Nephron (organoid): ENCODE measurements at regions not wholly inside any gene's neighbourhood (a gene's known extent, or its start where the extent isn't known, plus 50 kb on each side); places are given as distances from the start of the nearest gene placed in this dataset.

Experiments
- H3K27ac Mint-ChIP-seq, 3 experiments: 2 replicates each; pipeline ENCODE4 v1.8.0; 2020; ENCODE audit warnings: mixed read lengths in 3 of 3, mild to moderate bottlenecking in 2 of 3, moderate library complexity in 1 of 3
- H3K27me3 Mint-ChIP-seq: 2 replicates; pipeline ENCODE4 v1.8.0; 2021; ENCODE audit warnings: low read depth, mild to moderate bottlenecking, moderate library complexity, mixed read lengths
- H3K36me3 Mint-ChIP-seq: 2 replicates; pipeline ENCODE4 v1.8.0; 2020; ENCODE audit warnings: low read depth, mixed read lengths
- H3K4me1 Mint-ChIP-seq: 2 replicates; pipeline ENCODE4 v1.8.0; 2020; ENCODE audit warnings: mixed read lengths
- H3K4me3 Mint-ChIP-seq, 3 experiments: 2 replicates each; pipeline ENCODE4 v1.8.0; 2020; ENCODE audit warnings: mild to moderate bottlenecking in 3 of 3, mixed read lengths in 3 of 3, moderate library complexity in 2 of 3
- H3K9me3 Mint-ChIP-seq: 2 replicates; pipeline ENCODE4 v1.8.0; 2020; ENCODE audit warnings: mixed read lengths
- TF ChIP-seq, protein P1 (sequence below), 3 experiments: fragments of 200-600 bp; sonication (generic); IDR thresholded peaks; one replicate each; pipeline ENCODE4 v1.5.0; 2021; ENCODE audit warnings: antibody characterized with exemption in 3 of 3; ENCODE audit not compliant: unreplicated experiment in 3 of 3

DNA sequence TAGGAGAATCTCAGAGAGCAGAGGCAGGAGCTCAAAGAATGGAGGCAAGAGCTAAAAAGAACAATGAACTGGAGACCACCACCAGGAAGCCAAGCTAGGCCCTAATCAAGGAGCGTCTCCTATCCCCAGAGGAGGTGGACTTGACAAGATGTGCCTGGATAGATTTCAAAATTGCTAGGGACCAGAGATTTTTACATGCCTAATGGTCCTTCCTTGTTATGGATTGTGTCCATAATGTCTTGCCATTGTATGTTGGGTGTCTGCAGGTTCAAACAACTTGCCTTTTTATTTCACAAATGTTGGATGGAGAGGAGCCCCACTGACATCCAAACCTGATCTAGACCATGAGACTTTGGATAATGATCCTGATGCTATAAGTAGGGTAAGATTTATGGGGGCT, 88.2 kb upstream of the TP53I11 start:
- Mint-ChIP-seq H3K36me3 (peaks cover 4% of the 10 kb centered on the region), H3K4me1 (no peaks in the 10 kb centered on the region), H3K4me3 (no peak overlapping the region), H3K27ac (no peak overlapping the region), H3K27me3 (peaks cover 16% of the 10 kb centered on the region), H3K9me3 (peaks cover 18% of the 10 kb centered on the region)
- TF ChIP-seq, protein P1, sequence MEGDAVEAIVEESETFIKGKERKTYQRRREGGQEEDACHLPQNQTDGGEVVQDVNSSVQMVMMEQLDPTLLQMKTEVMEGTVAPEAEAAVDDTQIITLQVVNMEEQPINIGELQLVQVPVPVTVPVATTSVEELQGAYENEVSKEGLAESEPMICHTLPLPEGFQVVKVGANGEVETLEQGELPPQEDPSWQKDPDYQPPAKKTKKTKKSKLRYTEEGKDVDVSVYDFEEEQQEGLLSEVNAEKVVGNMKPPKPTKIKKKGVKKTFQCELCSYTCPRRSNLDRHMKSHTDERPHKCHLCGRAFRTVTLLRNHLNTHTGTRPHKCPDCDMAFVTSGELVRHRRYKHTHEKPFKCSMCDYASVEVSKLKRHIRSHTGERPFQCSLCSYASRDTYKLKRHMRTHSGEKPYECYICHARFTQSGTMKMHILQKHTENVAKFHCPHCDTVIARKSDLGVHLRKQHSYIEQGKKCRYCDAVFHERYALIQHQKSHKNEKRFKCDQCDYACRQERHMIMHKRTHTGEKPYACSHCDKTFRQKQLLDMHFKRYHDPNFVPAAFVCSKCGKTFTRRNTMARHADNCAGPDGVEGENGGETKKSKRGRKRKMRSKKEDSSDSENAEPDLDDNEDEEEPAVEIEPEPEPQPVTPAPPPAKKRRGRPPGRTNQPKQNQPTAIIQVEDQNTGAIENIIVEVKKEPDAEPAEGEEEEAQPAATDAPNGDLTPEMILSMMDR (IDR thresholded peaks at IDR 0.05; ENCODE audit: unreplicated experiment in 3 of 3), result no peak

DNA sequence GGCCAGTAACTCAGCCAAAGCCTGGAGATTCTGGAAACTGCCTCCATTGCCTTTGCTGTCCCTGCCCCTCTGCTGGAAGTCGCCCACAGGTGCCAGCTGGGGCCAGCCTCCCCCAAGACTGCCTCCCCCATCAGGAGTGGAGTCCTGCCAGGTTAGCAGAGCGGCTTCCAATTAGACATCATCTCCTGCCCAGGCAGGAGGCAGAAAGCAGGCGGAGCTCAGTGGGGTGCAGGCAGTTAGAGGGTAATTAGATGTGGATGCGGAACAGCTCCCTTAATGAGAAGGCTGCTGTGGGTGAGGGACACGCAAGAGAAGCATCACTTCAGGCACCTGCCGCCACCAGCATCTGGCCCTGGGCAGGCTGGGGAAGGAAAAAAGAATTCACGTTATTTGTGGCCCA, 90.9 kb upstream of the TP53I11 start:
- TF ChIP-seq, protein P1 (IDR thresholded peaks at IDR 0.05; ENCODE audit: unreplicated experiment in 3 of 3), result no peak
- Mint-ChIP-seq H3K4me1 (no peaks in the 10 kb centered on the region), H3K9me3 (peaks cover 18% of the 10 kb centered on the region), H3K36me3 (peaks cover 4% of the 10 kb centered on the region), H3K27me3 (peaks cover 19% of the 10 kb centered on the region), H3K4me3 (no peak overlapping the region), H3K27ac (no peak overlapping the region)

DNA sequence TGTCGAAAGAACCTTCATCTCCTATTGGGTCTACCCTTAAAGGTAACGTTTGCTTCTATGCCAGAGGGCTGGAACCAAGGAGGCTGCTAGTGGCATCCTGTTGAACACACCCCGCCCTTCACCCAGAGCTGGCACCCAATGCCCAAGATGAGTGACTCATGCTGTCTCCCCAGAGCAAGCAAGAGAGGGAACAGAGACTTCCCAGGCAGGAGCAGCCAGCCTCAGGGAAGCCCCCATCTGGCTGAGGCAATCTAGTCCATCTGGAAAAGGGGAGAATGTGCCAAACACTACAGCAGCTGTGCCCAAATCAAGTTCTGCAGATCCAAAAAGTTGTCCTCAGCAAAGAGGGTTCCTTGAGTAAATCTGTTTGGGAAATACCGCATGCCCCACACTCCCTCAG, 91.9 kb upstream of the TP53I11 start:
- TF ChIP-seq, protein P1 (IDR thresholded peaks at IDR 0.05; ENCODE audit: unreplicated experiment in 3 of 3), result no peak
- H3K4me3 Mint-ChIP-seq, result no peak overlapping the region
- peaks cover 4% of the 10 kb centered on the region for H3K36me3 Mint-ChIP-seq
- peaks cover 17% of the 10 kb centered on the region for H3K9me3 Mint-ChIP-seq
- H3K27ac Mint-ChIP-seq, result no peak overlapping the region
- H3K4me1 Mint-ChIP-seq, result no peaks in the 10 kb centered on the region
- peaks cover 19% of the 10 kb centered on the region for H3K27me3 Mint-ChIP-seq

DNA sequence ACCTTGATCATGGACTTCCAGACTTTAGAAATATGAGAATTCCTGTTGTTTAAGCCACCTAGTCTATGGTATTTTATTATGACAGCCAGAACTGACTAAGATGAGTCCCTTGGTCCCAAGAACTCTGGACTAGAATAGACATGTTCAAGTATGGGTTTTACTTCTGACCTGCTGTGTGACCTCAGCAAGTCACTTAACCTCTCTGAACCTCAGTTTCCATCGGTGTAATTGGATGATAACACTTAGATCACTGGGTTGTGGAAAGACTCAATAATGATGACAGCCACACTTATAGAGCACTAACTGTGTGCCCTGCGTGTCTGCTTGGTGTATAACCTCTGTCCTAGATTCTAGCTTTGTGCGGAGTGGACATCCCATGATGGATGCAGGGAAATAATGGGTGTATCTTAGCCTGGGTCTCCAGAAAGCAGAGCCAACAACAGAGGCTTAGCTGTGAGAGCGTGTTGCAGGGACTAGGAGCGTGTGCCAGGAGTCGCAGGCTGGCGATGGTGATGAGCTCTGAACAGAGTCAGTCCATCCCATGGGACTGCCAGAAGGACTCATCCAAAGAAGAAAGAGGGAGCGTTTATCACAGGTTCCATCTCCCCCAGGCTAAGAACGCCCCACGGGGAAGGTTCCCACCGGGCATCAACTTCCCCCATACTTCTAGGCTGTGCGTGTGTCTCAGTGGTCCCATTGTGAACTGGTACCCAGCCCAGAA, 93.2 kb upstream of the TP53I11 start:
- Mint-ChIP-seq H3K27me3 (peaks cover 16% of the 10 kb centered on the region), H3K9me3 (peaks cover 6% of the 10 kb centered on the region), H3K4me1 (peaks cover 1% of the 10 kb centered on the region), H3K27ac (no peak overlapping the region), H3K4me3 (no peak overlapping the region), H3K36me3 (no peaks in the 10 kb centered on the region)
- TF ChIP-seq, protein P1 (IDR thresholded peaks at IDR 0.05; ENCODE audit: unreplicated experiment in 3 of 3), result no peak

DNA sequence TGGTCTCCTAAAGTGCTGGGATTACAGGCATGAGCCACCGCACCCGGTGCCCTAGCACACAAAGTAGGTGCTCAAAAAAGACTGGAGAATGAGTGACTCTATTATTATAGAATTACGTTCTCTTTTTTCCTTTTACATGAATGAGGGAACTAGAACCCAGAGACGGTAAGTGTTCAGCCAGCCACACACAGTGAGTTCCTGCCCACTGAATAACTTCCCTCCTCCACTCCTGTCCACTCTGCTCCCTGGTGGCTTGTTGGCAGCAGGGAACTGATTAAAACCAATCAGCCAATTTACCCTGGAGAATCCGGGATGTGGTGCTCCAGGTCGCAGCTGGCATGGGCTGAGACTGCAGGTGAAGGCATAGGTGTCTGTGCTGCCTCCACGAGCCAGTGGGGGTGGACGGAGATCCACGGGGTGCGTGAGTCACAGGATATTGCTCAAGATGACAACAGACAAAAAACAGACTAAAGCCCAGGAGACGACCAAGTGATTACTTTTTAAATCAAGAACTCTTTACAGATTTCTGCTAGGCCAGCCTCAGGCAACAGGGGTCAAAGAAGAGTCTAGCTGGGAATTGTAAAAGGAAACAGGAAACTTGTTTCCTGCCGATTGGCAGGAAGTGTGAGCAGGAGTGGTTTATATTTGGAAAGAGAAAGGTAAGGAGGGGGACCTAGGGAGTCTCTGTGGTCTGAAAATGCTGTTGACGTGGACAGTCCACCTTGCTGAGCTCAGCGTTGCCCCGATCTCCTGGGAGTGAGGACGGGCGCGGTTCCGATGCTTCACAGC, 95.2 kb upstream of the TP53I11 start:
- H3K27ac Mint-ChIP-seq, result peak overlapping the region in 1 of 3 experiments; percentile 10
- no peaks in the 10 kb centered on the region for H3K9me3 Mint-ChIP-seq
- H3K4me3 Mint-ChIP-seq, result no peak overlapping the region
- peaks cover 12% of the 10 kb centered on the region for H3K27me3 Mint-ChIP-seq
- peaks cover 5% of the 10 kb centered on the region for H3K4me1 Mint-ChIP-seq
- TF ChIP-seq, protein P1 (IDR thresholded peaks at IDR 0.05; ENCODE audit: unreplicated experiment in 3 of 3), result no peak
- no peaks in the 10 kb centered on the region for H3K36me3 Mint-ChIP-seq
